ENCODE measurements at regions not wholly inside any gene's neighbourhood (a gene's known extent, or its start where the extent isn't known, plus 50 kb on each side); places are given as distances from the start of the nearest gene placed in this dataset.
A peak's percentile ranks its signal among the peaks of the same experiment; 100 is the strongest.

GRCh38 chr9:38224941-38225340, 155.9 kb upstream of the SHB start:
- Histone ChIP-seq H3K9me3 (peaks cover 6% of the 10 kb centered on the region; the same call in 1 of the 3 replicates), H3K27ac (peak overlapping the region in 1 of 2 experiments; percentile 87; a peak in 3 of 6 replicates), H3K4me2 (no peak overlapping the region), H3K4me3 (no peak overlapping the region), H3K4me1 (peaks cover 23% of the 10 kb centered on the region)
- no peak for ATAC-seq
- TF ChIP-seq RNF2 (IDR thresholded peaks at IDR 0.05; ENCODE audit: borderline replicate concordance, low read depth): no peak
- TF ChIP-seq CBX8 (IDR thresholded peaks at IDR 0.05): no peak
- ChIA-PET CTCF (interaction anchor here (0.8 to 1.1 kb wide), 2 partner anchors 13 to 161 kb away, joined by 3 read pairs; no protein-coding TSS in a partner anchor), POLR2A (no interaction called here)
- FAIRE-seq: no peak
- DNase-seq (ENCODE audit: low read depth in 1 of 2, low spot score in 1 of 2): no peak
- WGBS (ENCODE audit: missing lambda C conversion rate): 95% methylated on average over 6 of the region's 6 CpGs

GRCh38 chr9:38216572-38216971, 147.5 kb upstream of the SHB start:
- DNase-seq (ENCODE audit: low read depth in 1 of 2, low spot score in 1 of 2): no peak

GRCh38 chr9:38215465-38215864, 146.4 kb upstream of the SHB start:
- H3K4me1 ChIP-seq: no peaks in the 10 kb centered on the region
- ATAC-seq: no peak
- DNase-seq (ENCODE audit: low read depth in 1 of 2, low spot score in 1 of 2): no peak
- WGBS (ENCODE audit: missing lambda C conversion rate): 46% methylated on average over 3 of the region's 3 CpGs
- H3K4me3 ChIP-seq: no peak overlapping the region
- peaks cover 2% of the 10 kb centered on the region; the same call in 1 of the 3 replicates for H3K9me3 ChIP-seq
- FAIRE-seq: no peak
- POLR2A ChIA-PET: no interaction called here
- no peak overlapping the region for H3K4me2 ChIP-seq
- CTCF ChIA-PET: no interaction called here
- H3K27ac ChIP-seq: no peak overlapping the region
- TF ChIP-seq E2F6 (IDR thresholded peaks at IDR 0.05; ENCODE audit: borderline replicate concordance, low read depth) (no peak), RNF2 (IDR thresholded peaks at IDR 0.05; ENCODE audit: borderline replicate concordance, low read depth) (no peak), SMC3 (IDR thresholded peaks at IDR 0.05) (no peak), BCL3 (IDR thresholded peaks at IDR 0.05) (no peak), GATA3 (IDR thresholded peaks at IDR 0.05; ENCODE audit: borderline replicate concordance) (no peak), CEBPB (IDR thresholded peaks at IDR 0.05) (no peak), POLR2A (IDR thresholded peaks at IDR 0.05; ENCODE audit: low read length) (no peak), RCOR1 (IDR thresholded peaks at IDR 0.05; ENCODE audit: low read depth, low read length) (no peak), ZC3H11A (IDR thresholded peaks at IDR 0.05) (no peak), HDAC2 (IDR thresholded peaks at IDR 0.05) (no peak), KDM1A (IDR thresholded peaks at IDR 0.05; ENCODE audit: low read depth) (no peak), ELK1 (IDR thresholded peaks at IDR 0.05; ENCODE audit: low read depth, low read length) (no peak)

More at GRCh38 chr9:38216572-38216971, 147.5 kb upstream of the SHB start:
- Histone ChIP-seq H3K4me2 (no peak overlapping the region), H3K4me1 (no peaks in the 10 kb centered on the region), H3K4me3 (no peak overlapping the region), H3K27ac (no peak overlapping the region), H3K9me3 (peaks cover 6% of the 10 kb centered on the region; the same call in 1 of the 3 replicates)
- CTCF ChIA-PET: interaction anchor here (0.7 to 1.2 kb wide), 2 partner anchors 12 to 19 kb away, joined by 3 read pairs; no protein-coding TSS in a partner anchor
- FAIRE-seq (no peak), ATAC-seq (no peak)
- TF ChIP-seq MAX (IDR thresholded peaks at IDR 0.05) (no peak), ELK1 (IDR thresholded peaks at IDR 0.05; ENCODE audit: low read depth, low read length) (no peak), HMGXB4 (CRISPR knock-in tag; IDR thresholded peaks at IDR 0.05; ENCODE audit: borderline replicate concordance) (no peak), HOXA7 (CRISPR knock-in tag; IDR thresholded peaks at IDR 0.05) (no peak), NR3C1 (IDR thresholded peaks at IDR 0.05) (no peak), JUNB (IDR thresholded peaks at IDR 0.05) (no peak), RFX5 (IDR thresholded peaks at IDR 0.05) (no peak), MYC (IDR thresholded peaks at IDR 0.05; ENCODE audit: borderline replicate concordance, low read length) (no peak), ZFP36 (IDR thresholded peaks at IDR 0.05; ENCODE audit: borderline replicate concordance, partially characterized antibody) (no peak), POLR2AphosphoS2 (conservative IDR thresholded peaks at IDR 0.05; ENCODE audit: low read length) (no peak), ESRRA (IDR thresholded peaks at IDR 0.05; ENCODE audit: borderline replicate concordance, low read length) (no peak), HES2 (IDR thresholded peaks at IDR 0.05) (no peak), BCL3 (IDR thresholded peaks at IDR 0.05) (no peak), TP53 (CRISPR knock-in tag; IDR thresholded peaks at IDR 0.05) (no peak), HOXB5 (CRISPR knock-in tag; IDR thresholded peaks at IDR 0.05) (no peak)
- POLR2A ChIA-PET: no interaction called here
- 89% methylated on average over 1 of the region's 1 CpG for WGBS (ENCODE audit: missing lambda C conversion rate)

Data from A549 (cell line).